ENCODE measurements at regions not wholly inside any gene's neighbourhood (a gene's known extent, or its start where the extent isn't known, plus 50 kb on each side); places are given as distances from the start of the nearest gene placed in this dataset.
A peak's percentile ranks its signal among the peaks of the same experiment; 100 is the strongest.

- 92 to 93% methylated on average over 12 of the region's 12 CpGs for WGBS, 2 donors
- TF ChIP-seq CTCF (IDR thresholded peaks at IDR 0.05) (no peak), POLR2A (IDR thresholded peaks at IDR 0.05) (no peak)
- H3K4me3 ChIP-seq (ENCODE audit: low read depth, poor library complexity, severe bottlenecking): no peak overlapping the region
- peak in 1 of 2 donors; percentile 39 for DNase-seq (ENCODE audit: low spot score in 2 of 2)
- intact Hi-C loops (cut with DNase I; ENCODE audit: low total_unique reads): no loop called here
Measured at GRCh38 chr7:47711776-47712175, 129.9 kb upstream of the TNS3 start.

GRCh38 chr7:47710201-47710935 is 128.5 kb upstream of the TNS3 start:
- TF ChIP-seq POLR2A (IDR thresholded peaks at IDR 0.05) (no peak), CTCF (IDR thresholded peaks at IDR 0.05) (no peak)
- peak in 1 of 2 donors; percentile 64 for DNase-seq (ENCODE audit: low spot score in 2 of 2)
- WGBS, 2 donors: 86 to 89% methylated on average over 15 of the region's 15 CpGs

GRCh38 chr7:47709451-47709850 is 127.5 kb upstream of the TNS3 start:
- no peak overlapping the region for H3K4me3 ChIP-seq (ENCODE audit: low read depth, poor library complexity, severe bottlenecking)
- DNase-seq (ENCODE audit: low spot score in 2 of 2): no peak
- WGBS, 2 donors: 94 to 95% methylated on average over 6 of the region's 6 CpGs
- no peak for TF ChIP-seq CTCF (IDR thresholded peaks at IDR 0.05)
- TF ChIP-seq POLR2A (IDR thresholded peaks at IDR 0.05): no peak
- intact Hi-C loops (cut with DNase I; ENCODE audit: low total_unique reads): no loop called here

More at GRCh38 chr7:47710201-47710935, 128.5 kb upstream of the TNS3 start:
- no peak overlapping the region for H3K4me3 ChIP-seq (ENCODE audit: low read depth, poor library complexity, severe bottlenecking)
- intact Hi-C loops (cut with DNase I; ENCODE audit: low total_unique reads): no loop called here

GRCh38 chr7:47709051-47709450 is 127.1 kb upstream of the TNS3 start:
- WGBS, 2 donors: 85 to 94% methylated on average over 4 of the region's 4 CpGs
- no peak overlapping the region for H3K4me3 ChIP-seq (ENCODE audit: low read depth, poor library complexity, severe bottlenecking)
- DNase-seq (ENCODE audit: low spot score in 2 of 2): no peak
- intact Hi-C loops (cut with DNase I; ENCODE audit: low total_unique reads): no loop called here
- no peak for TF ChIP-seq CTCF (IDR thresholded peaks at IDR 0.05)
- TF ChIP-seq POLR2A (IDR thresholded peaks at IDR 0.05): no peak

- WGBS, 2 donors: 88 to 95% methylated on average over 6 of the region's 6 CpGs
- no peak overlapping the region for H3K4me3 ChIP-seq (ENCODE audit: low read depth, poor library complexity, severe bottlenecking)
- intact Hi-C loops (cut with DNase I; ENCODE audit: low total_unique reads): no loop called here
- DNase-seq (ENCODE audit: low spot score in 2 of 2): no peak
- TF ChIP-seq CTCF (IDR thresholded peaks at IDR 0.05) (no peak), POLR2A (IDR thresholded peaks at IDR 0.05) (no peak)
Measured at GRCh38 chr7:47707583-47707982, 125.7 kb upstream of the TNS3 start.

GRCh38 chr7:47704936-47705335 is 123.0 kb upstream of the TNS3 start:
- TF ChIP-seq POLR2A (IDR thresholded peaks at IDR 0.05) (no peak), CTCF (IDR thresholded peaks at IDR 0.05) (no peak)
- intact Hi-C loops (cut with DNase I; ENCODE audit: low total_unique reads): no loop called here
- no peak overlapping the region for H3K4me3 ChIP-seq (ENCODE audit: low read depth, poor library complexity, severe bottlenecking)
- 69 to 76% methylated on average over 2 of the region's 2 CpGs for WGBS, 2 donors
- DNase-seq (ENCODE audit: low spot score in 2 of 2): no peak

Measured in lower leg skin (tissue), 4 donors.